Panc1 (cell line): ENCODE measurements at regions not wholly inside any gene's neighbourhood (a gene's known extent, or its start where the extent isn't known, plus 50 kb on each side); places are given as distances from the start of the nearest gene placed in this dataset.

Source experiments
- CTCF ChIP-seq: fragments of 450-650 bp; IDR thresholded peaks from 2 replicates; pipeline ENCODE4 v1.5.1; 2017; ENCODE audit warnings: mild to moderate bottlenecking
- POLR2AphosphoS5 ChIP-seq: IDR thresholded peaks from 2 replicates; pipeline ENCODE4 v1.6.1; 2012; ENCODE audit warnings: mild to moderate bottlenecking, low read depth, low read length, moderate library complexity
- REST ChIP-seq, 2 experiments: IDR thresholded peaks; 2 replicates each; pipeline ENCODE4 v1.6.1; 2011 to 2012; ENCODE audit warnings: low read depth in 2 of 2, control low read depth in 1 of 2, low read length in 1 of 2, mild to moderate bottlenecking in 1 of 2, moderate library complexity in 1 of 2; ENCODE audit not compliant: insufficient read depth in 1 of 2
- SIN3A ChIP-seq: IDR thresholded peaks from 2 replicates; pipeline ENCODE4 v1.6.1; 2012; ENCODE audit warnings: low read depth, mild to moderate bottlenecking, low read length, moderate library complexity, borderline replicate concordance; ENCODE audit not compliant: insufficient read depth
- TCF7L2 ChIP-seq: IDR thresholded peaks from 2 replicates; pipeline ENCODE4 v1.6.1; 2011; ENCODE audit warnings: mild to moderate bottlenecking, low read depth, low read length, inconsistent platforms

- no peak for TF ChIP-seq CTCF
- no peak for TF ChIP-seq POLR2AphosphoS5
- TF ChIP-seq TCF7L2 = no peak
- no peak for TF ChIP-seq SIN3A
- TF ChIP-seq REST (IDR thresholded peaks at IDR 0.05; ENCODE audit: insufficient read depth in 1 of 2, low read depth in 2 of 2, low read length in 1 of 2) = no peak
Observed at GRCh38 chr6:96704713-96705112, 132.6 kb downstream of the GPR63 start.
